Gastrocnemius medialis (tissue), 4 donors: ENCODE measurements at regions not wholly inside any gene's neighbourhood (a gene's known extent, or its start where the extent isn't known, plus 50 kb on each side); places are given as distances from the start of the nearest gene placed in this dataset.

Source experiments
- CTCF ChIP-seq, 5 experiments: fragments of 450-650 bp in 3 of 5; fragments of 200-600 bp in 2 of 5; sonication (generic) in 2 of 5; IDR thresholded peaks in 4 of 5; conservative IDR thresholded peaks in 1 of 5; 1 replicate in 4 of 5; 2 replicates in 1 of 5; pipeline ENCODE4 v1.5.1; 2016 to 2019; ENCODE audit warnings: antibody characterized with exemption in 5 of 5, mild to moderate bottlenecking in 3 of 5, moderate library complexity in 3 of 5
- POLR2A ChIP-seq, 2 donors: fragments of 450-650 bp; IDR thresholded peaks; one replicate each; pipeline ENCODE4 v1.6.1; 2017; ENCODE audit warnings: antibody characterized with exemption in 2 of 2, mild to moderate bottlenecking in 2 of 2, moderate library complexity in 2 of 2

- no peak for TF ChIP-seq CTCF (IDR thresholded peaks at IDR 0.05 in 4 of 5, conservative IDR thresholded peaks at IDR 0.05 in 1 of 5)
- TF ChIP-seq POLR2A (IDR thresholded peaks at IDR 0.05): no peak
Observed at GRCh38 chr15:77822631-77823230, 190.0 kb upstream of the LINGO1 start.
